ENCODE measurements at regions not wholly inside any gene's neighbourhood (a gene's known extent, or its start where the extent isn't known, plus 50 kb on each side); places are given as distances from the start of the nearest gene placed in this dataset.

- no peak for TF ChIP-seq CTCF (conservative IDR thresholded peaks at IDR 0.05)
- H3K4me2 ChIP-seq (ENCODE audit: insufficient read depth, insufficient read length, low read length): no peak overlapping the region
- H3K9me3 ChIP-seq (ENCODE audit: control insufficient read depth, low read depth, low read length): no peaks in the 10 kb centered on the region
- Mint-ChIP-seq H3K27ac (no peak overlapping the region), H3K4me1 (peaks cover 4 to 6% of the 10 kb centered on the region in 2 experiments), H3K9me3 (peaks cover 0 to 1% of the 10 kb centered on the region in 2 experiments; a peak in 2 of 5 replicates), H3K27me3 (ENCODE audit: low read depth) (no peaks in the 10 kb centered on the region), H3K36me3 (ENCODE audit: insufficient read depth in 1 of 3, low read depth in 3 of 3) (no peaks in the 10 kb centered on the region; a peak in 1 of 7 replicates), H3K4me3 (no peak overlapping the region)
- no peak overlapping the region for H2BK120ac ChIP-seq (ENCODE audit: low read depth, low read length, poor library complexity, severe bottlenecking)
- no peaks in the 10 kb centered on the region for H3K79me2 ChIP-seq (ENCODE audit: insufficient read depth, low read length)
- H2AFZ ChIP-seq (ENCODE audit: low read length): no peak overlapping the region
- no peak overlapping the region for H2BK5ac ChIP-seq (ENCODE audit: insufficient read length, low read length)
- no peak overlapping the region for H3K18ac ChIP-seq (ENCODE audit: insufficient read length, low read depth, low read length)
- no peaks in the 10 kb centered on the region for H3K4me1 ChIP-seq (ENCODE audit: insufficient read depth, low read length)
- no peaks in the 10 kb centered on the region for H3K79me1 ChIP-seq (ENCODE audit: insufficient read depth, low read depth, low read length, poor library complexity, severe bottlenecking)
- no peak overlapping the region for H3K4ac ChIP-seq (ENCODE audit: low read depth, low read length)
- no peak overlapping the region for H2AK5ac ChIP-seq (ENCODE audit: insufficient read length, low read length)
- no peaks in the 10 kb centered on the region for H3K27me3 ChIP-seq (ENCODE audit: insufficient read depth, low read length)
- H2BK15ac ChIP-seq (ENCODE audit: low read depth, low read length): no peak overlapping the region
- no peak overlapping the region for H4K91ac ChIP-seq (ENCODE audit: insufficient read length, low read depth, low read length)
- no peak overlapping the region for H3K14ac ChIP-seq (ENCODE audit: insufficient read depth, low read length)
- H4K5ac ChIP-seq (ENCODE audit: insufficient read length, low read depth, low read length): no peak overlapping the region
- no peak overlapping the region for H3K9ac ChIP-seq (ENCODE audit: extremely low read depth, insufficient read length, low read length)
- H3K27ac ChIP-seq (ENCODE audit: insufficient read length, low read depth, low read length): no peak overlapping the region
- DNase-seq: no peak
- H2BK20ac ChIP-seq (ENCODE audit: low read depth, low read length, poor library complexity, severe bottlenecking): no peak overlapping the region
- H4K8ac ChIP-seq (replicated peaks; ENCODE audit: insufficient read length, low read depth, low read length): no peak overlapping the region
- H3K23me2 ChIP-seq (ENCODE audit: insufficient read length, low read depth, low read length, poor library complexity, severe bottlenecking): no peaks in the 10 kb centered on the region
- H3T11ph ChIP-seq (ENCODE audit: low read length): no peak overlapping the region
- H3K56ac ChIP-seq (ENCODE audit: insufficient read length, low read depth, low read length): no peak overlapping the region
- no peak overlapping the region for H2BK12ac ChIP-seq (ENCODE audit: insufficient read length, low read depth, low read length)
- no peaks in the 10 kb centered on the region for H4K20me1 ChIP-seq (ENCODE audit: control insufficient read depth, insufficient read depth, insufficient read length)
- H3K23ac ChIP-seq (ENCODE audit: insufficient read length, low read depth, low read length): no peak overlapping the region
These were observed 1892.5 kb upstream of the ADGRL3 start for GRCh38 chr4:59307609-59308008.

All from H9 (cell line).